A549 (cell line): ENCODE measurements at regions not wholly inside any gene's neighbourhood (a gene's known extent, or its start where the extent isn't known, plus 50 kb on each side); places are given as distances from the start of the nearest gene placed in this dataset.

Experiments
- ATAC-seq, 2 experiments: fragments of 200-7000 bp in 1 of 2; fragments of >200 bp in 1 of 2; cut with Nextera tagmentation in 1 of 2; cut with Tn5 transposase in 1 of 2; 3 replicates each; pipeline versions ENCODE4 v1.8.0 to v1.9.1; 2018 to 2020; ENCODE audit warnings: mild to moderate bottlenecking in 1 of 2, moderate library complexity in 1 of 2
- CTCF ChIA-PET: fragments of 300-600 bp; sonication (Branson Sonifier 250); formaldehyde crosslinking; extraction: SDS; loops from one replicate; lab custom pipeline; 2021; ENCODE audit warnings: antibody characterized with exemption, inconsistent platforms; lab: Yijun Ruan, JAX
- POLR2A ChIA-PET: fragments of 350-600 bp; formaldehyde crosslinking; extraction: SDS; loops from one replicate; lab custom pipeline; 2021; ENCODE audit warnings: antibody characterized with exemption, inconsistent platforms; lab: Yijun Ruan, JAX
- DNase-seq, 2 experiments: peaks; one replicate each; pipeline versions ENCODE4 v3.0.0 to v3.0.0-alpha.2; 2011 to 2016; ENCODE audit warnings: low read depth in 1 of 2, low spot score in 1 of 2
- FAIRE-seq: peaks from 2 replicates; lab custom pipeline; 2011; peaks lifted over from hg19 to GRCh38; lab: Jason Lieb, UNC
- H3K27ac ChIP-seq, 2 experiments: fragments of >200 bp; sonication (Bioruptor Twin); formaldehyde crosslinking; 3 replicates each; pipeline ENCODE4 v1.5.1; 2016 to 2017
- H3K4me1 ChIP-seq: fragments of >200 bp; sonication (Bioruptor Twin); formaldehyde crosslinking; 3 replicates; pipeline ENCODE4 v1.6.1; 2016
- H3K4me2 ChIP-seq: fragments of >200 bp; sonication (Bioruptor Twin); formaldehyde crosslinking; 3 replicates; pipeline ENCODE4 v1.6.1; 2016
- H3K4me3 ChIP-seq: fragments of >200 bp; sonication (Bioruptor Twin); formaldehyde crosslinking; 3 replicates; pipeline ENCODE4 v1.5.1; 2016
- H3K9me3 ChIP-seq: fragments of >200 bp; sonication (Bioruptor Twin); formaldehyde crosslinking; 3 replicates; pipeline ENCODE4 v1.6.1; 2016
- BHLHE40 ChIP-seq: IDR thresholded peaks from 2 replicates; pipeline ENCODE4 v1.6.1; 2012; ENCODE audit warnings: low read depth, low read length, inconsistent platforms
- CBX8 ChIP-seq: fragments of 200-600 bp; sonication (generic); IDR thresholded peaks from 2 replicates; pipeline ENCODE4 v1.6.1; 2016
- CEBPB ChIP-seq, 2 experiments: fragments of >200 bp in 1 of 2; sonication (Bioruptor Twin) in 1 of 2; formaldehyde crosslinking in 1 of 2; IDR thresholded peaks; 2 replicates each; pipeline ENCODE4 v1.6.1; 2012 to 2016
- CHD2 ChIP-seq: fragments of 150-350 bp; IDR thresholded peaks from 2 replicates; pipeline ENCODE4 v1.6.1; 2014; ENCODE audit warnings: low read length; ENCODE audit not compliant: partially characterized antibody
- EP300 ChIP-seq, 2 experiments: fragments of >200 bp; sonication (Bioruptor Twin); formaldehyde crosslinking; IDR thresholded peaks; 2 replicates in 1 of 2; 3 replicates in 1 of 2; pipeline ENCODE4 v1.6.1; 2016 to 2017
- ESRRA ChIP-seq: fragments of 150-350 bp; IDR thresholded peaks from 2 replicates; pipeline ENCODE4 v1.6.1; 2014; ENCODE audit warnings: mild to moderate bottlenecking, low read length, borderline replicate concordance
- HOXB13 ChIP-seq: fragments of 250-450 bp; sonication (Bioruptor Pico); IDR thresholded peaks from 2 replicates; pipeline ENCODE4 v1.5.0; 2020; ENCODE audit warnings: low read depth, mild to moderate bottlenecking, moderate library complexity
- HOXB5 ChIP-seq: fragments of 250-450 bp; sonication (Bioruptor Pico); IDR thresholded peaks from 2 replicates; pipeline ENCODE4 v1.5.0; 2020; ENCODE audit warnings: mild to moderate bottlenecking, moderate library complexity
- JUN ChIP-seq, 2 experiments: fragments of >200 bp; sonication (Bioruptor Twin); formaldehyde crosslinking; IDR thresholded peaks; 2 replicates in 1 of 2; 3 replicates in 1 of 2; pipeline ENCODE4 v1.6.1; 2016 to 2017
- KDM1A ChIP-seq: fragments of 200-600 bp; sonication (generic); IDR thresholded peaks from 2 replicates; pipeline ENCODE4 v1.6.1; 2016; ENCODE audit warnings: low read depth, mild to moderate bottlenecking
- KDM5A ChIP-seq: fragments of 200-600 bp; sonication (generic); IDR thresholded peaks from 2 replicates; pipeline ENCODE4 v1.6.1; 2016; ENCODE audit warnings: antibody characterized with exemption, mild to moderate bottlenecking
- MAX ChIP-seq: IDR thresholded peaks from 2 replicates; pipeline ENCODE4 v1.6.1; 2012
- MAZ ChIP-seq: fragments of 150-350 bp; IDR thresholded peaks from 2 replicates; pipeline ENCODE4 v1.6.1; 2014; ENCODE audit warnings: antibody characterized with exemption, low read depth, low read length, borderline replicate concordance
- PHF8 ChIP-seq: fragments of 200-600 bp; sonication (generic); IDR thresholded peaks from 2 replicates; pipeline ENCODE4 v1.6.1; 2016; ENCODE audit warnings: low read depth, mild to moderate bottlenecking, antibody characterized with exemption, moderate library complexity, borderline replicate concordance
- POLR2A ChIP-seq: IDR thresholded peaks from 2 replicates; pipeline ENCODE4 v1.6.1; 2012; ENCODE audit warnings: mild to moderate bottlenecking, low read length
- POLR2AphosphoS2 ChIP-seq: conservative IDR thresholded peaks from 2 replicates; pipeline ENCODE4 v1.6.1; 2012; ENCODE audit warnings: low read length, improper control_type of control experiment, inconsistent platforms
- RARB ChIP-seq: fragments of 250-450 bp; sonication (Bioruptor Pico); IDR thresholded peaks from 2 replicates; pipeline ENCODE4 v1.8.0; 2021; ENCODE audit warnings: mild to moderate bottlenecking, moderate library complexity
- RCOR1 ChIP-seq: fragments of 150-350 bp; IDR thresholded peaks from 2 replicates; pipeline ENCODE4 v1.6.1; 2014; ENCODE audit warnings: antibody characterized with exemption, low read length, low read depth
- RNF2 ChIP-seq: fragments of 200-600 bp; sonication (generic); IDR thresholded peaks from 2 replicates; pipeline ENCODE4 v1.6.1; 2016; ENCODE audit warnings: low read depth, mild to moderate bottlenecking, antibody characterized with exemption, moderate library complexity, borderline replicate concordance
- SMC3 ChIP-seq: fragments of >200 bp; sonication (Bioruptor Twin); formaldehyde crosslinking; IDR thresholded peaks from 3 replicates; pipeline ENCODE4 v1.6.1; 2018; ENCODE audit warnings: inconsistent platforms
- USF2 ChIP-seq: fragments of 450-650 bp; IDR thresholded peaks from 2 replicates; pipeline ENCODE4 v1.6.1; 2014; ENCODE audit warnings: antibody characterized with exemption
- ZC3H11A ChIP-seq: fragments of 450-650 bp; IDR thresholded peaks from 2 replicates; pipeline ENCODE4 v1.6.1; 2014; ENCODE audit warnings: antibody characterized with exemption, mild to moderate bottlenecking
- ZFP36 ChIP-seq: fragments of 450-650 bp; IDR thresholded peaks from 2 replicates; pipeline ENCODE4 v1.6.1; 2014; ENCODE audit warnings: borderline replicate concordance; ENCODE audit not compliant: partially characterized antibody
- ZNF302 ChIP-seq: fragments of 250-450 bp; sonication (Bioruptor Pico); IDR thresholded peaks from 2 replicates; pipeline ENCODE4 v1.9.0; 2021; ENCODE audit warnings: inconsistent platforms, mild to moderate bottlenecking, moderate library complexity
- ZSCAN20 ChIP-seq: fragments of 250-450 bp; sonication (Bioruptor Pico); IDR thresholded peaks from 2 replicates; pipeline ENCODE4 v1.8.0; 2022; ENCODE audit warnings: mild to moderate bottlenecking, moderate library complexity
- WGBS: methylation state at CpG from one replicate; pipeline ENCODE4 v1.1.6; 2017; ENCODE audit errors: missing lambda C conversion rate; 5-methylcytosine and 5-hydroxymethylcytosine counted together
- TF ChIP-seq, protein P1 (sequence below): fragments of >200 bp; sonication (Bioruptor Twin); formaldehyde crosslinking; IDR thresholded peaks from 3 replicates; pipeline ENCODE4 v1.6.1; 2016
- TF ChIP-seq, protein P2 (sequence below): fragments of >200 bp; sonication (Bioruptor Twin); formaldehyde crosslinking; IDR thresholded peaks from 2 replicates; pipeline ENCODE4 v1.6.1; 2016
- TF ChIP-seq, protein P3 (sequence below): fragments of 250-450 bp; sonication (Bioruptor Pico); IDR thresholded peaks from 2 replicates; pipeline ENCODE4 v1.5.0; 2021; ENCODE audit warnings: mild to moderate bottlenecking, moderate library complexity, borderline replicate concordance

- TF ChIP-seq HOXB5 (CRISPR knock-in tag) (no peak), CHD2 (no peak), PHF8 (no peak), RNF2 (no peak), EP300 (IDR thresholded peaks at IDR 0.05) (no peak), ZFP36 (no peak), RARB (CRISPR knock-in tag) (no peak), ESRRA (no peak), MAZ (no peak), POLR2A (no peak)
- TF ChIP-seq, protein P1, sequence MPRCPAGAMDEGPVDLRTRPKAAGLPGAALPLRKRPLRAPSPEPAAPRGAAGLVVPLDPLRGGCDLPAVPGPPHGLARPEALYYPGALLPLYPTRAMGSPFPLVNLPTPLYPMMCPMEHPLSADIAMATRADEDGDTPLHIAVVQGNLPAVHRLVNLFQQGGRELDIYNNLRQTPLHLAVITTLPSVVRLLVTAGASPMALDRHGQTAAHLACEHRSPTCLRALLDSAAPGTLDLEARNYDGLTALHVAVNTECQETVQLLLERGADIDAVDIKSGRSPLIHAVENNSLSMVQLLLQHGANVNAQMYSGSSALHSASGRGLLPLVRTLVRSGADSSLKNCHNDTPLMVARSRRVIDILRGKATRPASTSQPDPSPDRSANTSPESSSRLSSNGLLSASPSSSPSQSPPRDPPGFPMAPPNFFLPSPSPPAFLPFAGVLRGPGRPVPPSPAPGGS: no peak
These were observed 74.0 kb upstream of the CTNNB1 start (continued) for GRCh38 chr3:41125258-41125657.

- CTCF ChIA-PET: interaction anchor here (0.7 to 1.2 kb wide), 2 partner anchors 331 to 546 kb away, joined by 3 read pairs; no protein-coding TSS in a partner anchor
- Histone ChIP-seq H3K4me2 (no peak overlapping the region), H3K9me3 (peaks cover 12% of the 10 kb centered on the region), H3K27ac (no peak overlapping the region)
- no peak for DNase-seq
- 65% methylated on average over 4 of the region's 4 CpGs for WGBS
- TF ChIP-seq POLR2AphosphoS2 (no peak), KDM1A (no peak), RCOR1 (no peak), ZC3H11A (no peak), CEBPB (IDR thresholded peaks at IDR 0.05) (no peak), CBX8 (no peak), MAX (no peak), ZNF302 (CRISPR knock-in tag) (no peak), BHLHE40 (no peak), ZSCAN20 (CRISPR knock-in tag) (no peak), USF2 (no peak), HOXB13 (CRISPR knock-in tag) (no peak), SMC3 (no peak), KDM5A (no peak), EP300 (IDR thresholded peaks at IDR 0.05) (no peak), JUN (IDR thresholded peaks at IDR 0.05) (no peak)
- TF ChIP-seq, protein P2, sequence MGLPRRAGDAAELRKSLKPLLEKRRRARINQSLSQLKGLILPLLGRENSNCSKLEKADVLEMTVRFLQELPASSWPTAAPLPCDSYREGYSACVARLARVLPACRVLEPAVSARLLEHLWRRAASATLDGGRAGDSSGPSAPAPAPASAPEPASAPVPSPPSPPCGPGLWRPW: no peak
- TF ChIP-seq, protein P1: no peak
- TF ChIP-seq, protein P3, sequence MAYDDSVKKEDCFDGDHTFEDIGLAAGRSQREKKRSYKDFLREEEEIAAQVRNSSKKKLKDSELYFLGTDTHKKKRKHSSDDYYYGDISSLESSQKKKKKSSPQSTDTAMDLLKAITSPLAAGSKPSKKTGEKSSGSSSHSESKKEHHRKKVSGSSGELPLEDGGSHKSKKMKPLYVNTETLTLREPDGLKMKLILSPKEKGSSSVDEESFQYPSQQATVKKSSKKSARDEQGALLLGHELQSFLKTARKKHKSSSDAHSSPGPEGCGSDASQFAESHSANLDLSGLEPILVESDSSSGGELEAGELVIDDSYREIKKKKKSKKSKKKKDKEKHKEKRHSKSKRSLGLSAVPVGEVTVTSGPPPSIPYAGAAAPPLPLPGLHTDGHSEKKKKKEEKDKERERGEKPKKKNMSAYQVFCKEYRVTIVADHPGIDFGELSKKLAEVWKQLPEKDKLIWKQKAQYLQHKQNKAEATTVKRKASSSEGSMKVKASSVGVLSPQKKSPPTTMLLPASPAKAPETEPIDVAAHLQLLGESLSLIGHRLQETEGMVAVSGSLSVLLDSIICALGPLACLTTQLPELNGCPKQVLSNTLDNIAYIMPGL: no peak
- TF ChIP-seq, all 56 proteins: peak for 0
- Histone ChIP-seq H3K4me3 (no peak overlapping the region), H3K4me1 (no peaks in the 10 kb centered on the region)
- no peak for ATAC-seq
- POLR2A ChIA-PET: no interaction called here
- no peak for FAIRE-seq
These were observed 72.8 kb upstream of the CTNNB1 start for GRCh38 chr3:41126472-41126871.
